Retinal pigment epithelial cell (primary cell): ENCODE measurements at regions not wholly inside any gene's neighbourhood (a gene's known extent, or its start where the extent isn't known, plus 50 kb on each side); places are given as distances from the start of the nearest gene placed in this dataset.

ENCODE experiments used
- DNase-seq: peaks from one replicate; pipeline ENCODE4 v3.0.0-alpha.2; 2010; ENCODE audit warnings: low read depth
- H3K4me3 ChIP-seq: 2 replicates; pipeline ENCODE4 v1.5.1; 2011; ENCODE audit warnings: mild to moderate bottlenecking, low read length, control low read depth, moderate library complexity
- TF ChIP-seq, protein P1 (sequence below): conservative IDR thresholded peaks from 2 replicates; pipeline ENCODE4 v1.5.1; 2011; ENCODE audit warnings: low read depth, low read length, control low read depth, inconsistent platforms

DNA sequence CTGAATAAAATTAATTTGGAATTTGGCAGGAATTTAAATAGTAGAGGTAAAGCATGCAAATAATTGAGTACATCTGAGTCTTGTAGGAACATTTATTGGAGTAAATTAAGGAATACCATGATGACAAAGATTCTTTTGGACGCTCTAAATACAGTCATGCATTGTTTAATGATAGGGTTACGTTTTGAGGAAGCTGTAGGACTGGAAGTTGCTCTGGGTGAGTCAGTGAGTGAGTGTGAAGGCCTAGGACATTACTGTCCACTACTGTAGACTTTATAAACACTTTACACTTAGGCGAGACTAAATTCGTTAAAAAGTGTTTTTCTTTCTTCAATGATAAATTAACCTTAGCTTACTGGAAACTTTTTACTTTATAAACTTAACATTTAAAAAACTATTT lies 113.0 kb downstream of the FAM170A start:
- TF ChIP-seq, protein P1, sequence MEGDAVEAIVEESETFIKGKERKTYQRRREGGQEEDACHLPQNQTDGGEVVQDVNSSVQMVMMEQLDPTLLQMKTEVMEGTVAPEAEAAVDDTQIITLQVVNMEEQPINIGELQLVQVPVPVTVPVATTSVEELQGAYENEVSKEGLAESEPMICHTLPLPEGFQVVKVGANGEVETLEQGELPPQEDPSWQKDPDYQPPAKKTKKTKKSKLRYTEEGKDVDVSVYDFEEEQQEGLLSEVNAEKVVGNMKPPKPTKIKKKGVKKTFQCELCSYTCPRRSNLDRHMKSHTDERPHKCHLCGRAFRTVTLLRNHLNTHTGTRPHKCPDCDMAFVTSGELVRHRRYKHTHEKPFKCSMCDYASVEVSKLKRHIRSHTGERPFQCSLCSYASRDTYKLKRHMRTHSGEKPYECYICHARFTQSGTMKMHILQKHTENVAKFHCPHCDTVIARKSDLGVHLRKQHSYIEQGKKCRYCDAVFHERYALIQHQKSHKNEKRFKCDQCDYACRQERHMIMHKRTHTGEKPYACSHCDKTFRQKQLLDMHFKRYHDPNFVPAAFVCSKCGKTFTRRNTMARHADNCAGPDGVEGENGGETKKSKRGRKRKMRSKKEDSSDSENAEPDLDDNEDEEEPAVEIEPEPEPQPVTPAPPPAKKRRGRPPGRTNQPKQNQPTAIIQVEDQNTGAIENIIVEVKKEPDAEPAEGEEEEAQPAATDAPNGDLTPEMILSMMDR = no peak
- no peak for DNase-seq
- H3K4me3 ChIP-seq = no peak overlapping the region

DNA sequence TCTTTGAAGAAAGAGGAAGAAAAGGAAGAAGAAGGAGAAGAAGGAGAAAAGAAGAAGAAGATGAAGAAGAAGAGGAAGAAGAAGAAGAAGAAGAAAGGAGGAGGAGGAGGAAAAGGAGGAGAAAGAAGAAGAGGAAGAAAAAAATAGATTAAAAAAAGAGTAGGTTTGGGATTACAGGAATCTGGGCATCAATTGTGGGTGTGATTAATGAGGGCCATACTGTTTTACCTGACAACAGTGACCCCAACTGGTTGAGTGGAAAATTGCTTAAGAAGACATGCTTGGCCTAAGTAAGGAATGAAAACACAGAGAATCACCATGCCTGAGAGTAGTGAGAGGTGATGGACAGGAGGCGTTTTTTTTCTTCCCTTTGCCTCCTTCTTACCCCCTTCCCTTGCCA lies 114.6 kb downstream of the FAM170A start:
- TF ChIP-seq, protein P1 = peak; percentile 48

DNA sequence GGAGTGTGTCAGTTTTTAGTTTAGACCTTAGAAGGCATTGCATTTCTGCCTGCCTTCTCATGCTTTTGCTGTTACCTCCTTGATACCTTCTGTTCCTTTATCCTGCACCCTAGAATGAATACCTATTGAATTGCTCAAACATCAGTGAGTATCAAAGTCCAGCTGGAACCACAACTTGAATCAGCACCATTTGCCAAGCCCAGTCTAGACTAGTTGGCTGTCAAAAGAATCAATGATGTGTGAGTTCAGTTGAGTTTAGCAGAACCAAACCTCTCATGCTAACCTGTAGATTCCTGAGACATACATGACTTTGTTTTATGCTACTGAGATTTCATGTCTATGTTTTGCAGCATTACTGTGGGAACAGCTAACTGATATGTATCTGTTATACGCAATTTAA lies 116.6 kb downstream of the FAM170A start:
- no peak for DNase-seq
- TF ChIP-seq, protein P1 = no peak
- H3K4me3 ChIP-seq = no peak overlapping the region

More for the DNA sequence above, 114.6 kb downstream of the FAM170A start:
- no peak overlapping the region for H3K4me3 ChIP-seq
- DNase-seq = no peak

DNA sequence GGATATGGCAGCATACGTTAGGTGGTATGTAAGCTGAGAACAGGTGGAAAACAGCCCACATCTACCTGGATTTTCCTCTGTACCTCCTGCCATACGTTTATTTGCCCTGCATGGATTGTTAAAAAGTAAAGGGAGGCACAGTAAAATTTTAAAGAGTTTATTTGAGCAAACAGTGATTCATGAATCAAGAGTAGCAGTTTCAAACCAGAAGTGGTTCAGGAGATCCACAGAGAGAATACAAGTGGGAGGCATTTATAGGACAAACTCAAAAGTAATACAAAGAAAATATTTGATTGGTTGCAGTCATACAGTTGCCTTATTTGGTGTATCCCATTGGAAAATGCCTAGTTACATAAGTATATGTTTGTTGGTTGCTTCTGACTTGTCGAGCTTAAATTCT lies 117.6 kb downstream of the FAM170A start:
- DNase-seq = no peak
- H3K4me3 ChIP-seq = no peak overlapping the region
- TF ChIP-seq, protein P1 = no peak

DNA sequence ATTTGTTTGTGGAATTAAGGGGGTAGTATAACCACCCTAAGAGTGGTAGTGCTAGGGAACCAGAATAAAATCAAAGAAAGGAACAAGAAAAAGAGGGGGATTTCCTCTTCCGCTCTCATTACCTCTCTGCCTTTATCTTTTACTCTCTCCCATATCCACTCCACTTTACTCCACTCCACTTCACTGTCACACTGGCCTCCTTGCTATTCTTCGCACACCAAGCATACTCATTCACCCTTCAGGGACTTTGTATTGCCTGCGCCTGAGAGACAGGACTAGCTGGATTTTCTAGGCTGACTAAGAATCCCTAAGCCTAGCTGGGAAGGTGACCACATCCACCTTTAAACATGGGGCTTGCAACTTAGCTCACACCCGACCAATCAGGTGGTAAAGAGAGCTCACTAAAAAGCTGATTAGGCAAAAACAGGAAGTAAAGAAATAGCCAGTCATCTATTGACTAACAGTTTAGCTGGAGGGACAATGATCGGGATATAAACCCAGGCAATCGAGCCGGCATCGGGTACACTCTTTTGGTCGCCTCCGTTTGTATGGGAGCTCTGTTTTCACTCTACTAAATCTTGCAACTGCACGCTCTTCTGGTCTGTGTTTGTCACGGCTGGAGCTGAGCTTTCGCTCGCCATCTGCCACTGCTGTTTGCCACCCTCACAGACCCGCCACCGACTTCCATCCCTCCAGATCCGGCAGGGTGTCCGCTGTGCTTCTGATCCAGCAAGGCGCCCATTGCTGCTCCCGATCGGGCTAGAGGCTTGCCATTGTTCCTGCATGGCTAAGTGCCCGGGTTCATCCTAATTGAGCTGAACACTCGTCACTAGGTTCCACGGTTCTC lies 121.8 kb downstream of the FAM170A start:
- DNase-seq = no peak
- no peak overlapping the region for H3K4me3 ChIP-seq
- TF ChIP-seq, protein P1 = no peak

DNA sequence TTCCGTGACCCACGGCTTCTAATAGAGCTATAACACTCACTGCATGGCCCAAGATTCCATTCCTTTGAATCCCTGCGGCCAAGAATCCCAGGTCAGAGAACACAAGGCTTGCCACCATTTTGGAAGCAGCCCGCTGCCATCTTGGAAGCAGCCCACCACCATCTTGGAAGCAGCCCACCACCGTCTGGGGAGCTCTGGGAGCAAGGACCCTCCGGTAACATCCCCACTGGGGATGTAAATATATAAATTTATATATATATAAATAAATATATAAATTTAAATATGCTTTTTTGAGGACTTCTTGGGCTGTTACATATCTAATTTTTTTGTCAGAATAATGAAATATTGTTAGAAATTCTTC lies 122.4 kb downstream of the FAM170A start:
- H3K4me3 ChIP-seq = no peak overlapping the region
- DNase-seq = no peak
- TF ChIP-seq, protein P1 = no peak
